GM12891 (cell line): ENCODE measurements at regions not wholly inside any gene's neighbourhood (a gene's known extent, or its start where the extent isn't known, plus 50 kb on each side); places are given as distances from the start of the nearest gene placed in this dataset.

Experiments
- POLR2A ChIP-seq: IDR thresholded peaks from 2 replicates; pipeline ENCODE4 v1.6.1; 2011; ENCODE audit warnings: low read depth, low read length, control low read depth
- POLR2AphosphoS5 ChIP-seq: IDR thresholded peaks from 2 replicates; pipeline ENCODE4 v1.6.1; 2011; ENCODE audit warnings: low read depth, low read length, control low read depth
- POU2F2 ChIP-seq: IDR thresholded peaks from 2 replicates; pipeline ENCODE4 v1.6.1; 2011; ENCODE audit warnings: low read depth, mild to moderate bottlenecking, control low read depth, low read length, moderate library complexity
- SPI1 ChIP-seq: IDR thresholded peaks from 2 replicates; pipeline ENCODE4 v1.6.1; 2011; ENCODE audit warnings: low read depth, low read length, control low read depth
- TAF1 ChIP-seq: IDR thresholded peaks from 2 replicates; pipeline ENCODE4 v1.6.1; 2011; ENCODE audit warnings: low read depth, low read length, control low read depth

DNA sequence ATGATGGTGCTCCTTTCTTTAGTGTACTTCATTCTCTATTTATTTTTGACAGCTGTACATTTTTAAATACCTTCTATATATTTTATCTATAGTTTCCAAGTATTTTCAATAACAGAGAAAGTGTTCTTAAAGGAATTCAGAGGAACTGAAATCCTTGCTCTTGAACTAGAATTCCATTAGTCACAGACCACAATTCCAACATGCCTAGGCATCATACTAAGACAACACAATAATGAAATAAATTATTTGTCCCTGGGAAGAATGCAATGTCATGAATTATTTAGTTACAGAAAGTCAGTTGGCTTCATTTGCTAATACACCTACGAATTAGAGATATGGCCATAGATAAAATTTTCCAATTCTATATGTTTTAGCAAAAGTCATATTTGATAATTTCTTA lies 671.2 kb downstream of the EPHA7 start:
- TF ChIP-seq POLR2A = no peak
- no peak for TF ChIP-seq POLR2AphosphoS5
- no peak for TF ChIP-seq SPI1
- no peak for TF ChIP-seq POU2F2
- TF ChIP-seq TAF1 = no peak
